Stimulated activated CD8-positive, alpha-beta memory T cell treated with anti-CD3 and anti-CD28 coated beads, Interleukin-12 subunit alpha, Interleukin-12 subunit beta, amount 100 ng/mL, for 24 hours (primary cell): ENCODE measurements at regions not wholly inside any gene's neighbourhood (a gene's known extent, or its start where the extent isn't known, plus 50 kb on each side); places are given as distances from the start of the nearest gene placed in this dataset.
"Not testable (repeated sequence)": the region's sequence is repeated elsewhere in the genome, so short reads cannot be mapped to it uniquely, and the experiment has no call there.

Source experiments
- DNase-seq: peaks from one replicate; pipeline ENCODE4 v3.0.0-alpha.2; 2020; ENCODE audit errors: extremely low read depth

GRCh38 chr5:108531367-108532128 is 149.7 kb upstream of the FBXL17 start:
- DNase-seq: no peak

- DNase-seq: no peak
Observed at GRCh38 chr5:108530706-108531105, 148.8 kb upstream of the FBXL17 start.

GRCh38 chr5:108529381-108529780 is 147.5 kb upstream of the FBXL17 start:
- DNase-seq: no peak

GRCh38 chr5:108528655-108529054 is 146.8 kb upstream of the FBXL17 start:
- no peak for DNase-seq

GRCh38 chr5:108524564-108524963 is 142.7 kb upstream of the FBXL17 start:
- no peak for DNase-seq

GRCh38 chr5:108523360-108523759 is 141.5 kb upstream of the FBXL17 start:
- DNase-seq: no peak

- no peak for DNase-seq
Observed at GRCh38 chr5:108521841-108522506, 140.1 kb upstream of the FBXL17 start.

- DNase-seq: no peak
Observed at GRCh38 chr5:108521011-108521700, 139.3 kb upstream of the FBXL17 start.

- no peak for DNase-seq
Observed at GRCh38 chr5:108516785-108517184, 134.9 kb upstream of the FBXL17 start.

- DNase-seq: no peak
Observed at GRCh38 chr5:108515517-108516105, 133.7 kb upstream of the FBXL17 start.

GRCh38 chr5:108508979-108509378 is 127.1 kb upstream of the FBXL17 start:
- DNase-seq: no peak

GRCh38 chr5:108507631-108508030 is 125.7 kb upstream of the FBXL17 start:
- DNase-seq: no peak

- DNase-seq: no peak
Observed at GRCh38 chr5:108505608-108506007, 123.7 kb upstream of the FBXL17 start.

GRCh38 chr5:108504974-108505373 is 123.1 kb upstream of the FBXL17 start:
- no peak for DNase-seq

- DNase-seq: no peak
Observed at GRCh38 chr5:108503986-108504385, 122.1 kb upstream of the FBXL17 start.

GRCh38 chr5:108495615-108496014 is 113.7 kb upstream of the FBXL17 start:
- DNase-seq: not testable (repeated sequence)

GRCh38 chr5:108487951-108488350 is 106.1 kb upstream of the FBXL17 start:
- DNase-seq: no peak

- no peak for DNase-seq
Observed at GRCh38 chr5:108484035-108484434, 102.1 kb upstream of the FBXL17 start.

- DNase-seq: no peak
Observed at GRCh38 chr5:108481355-108481931, 99.5 kb upstream of the FBXL17 start.

GRCh38 chr5:108472237-108472636 is 90.3 kb upstream of the FBXL17 start:
- no peak for DNase-seq

GRCh38 chr5:108467563-108467962 is 85.7 kb upstream of the FBXL17 start:
- DNase-seq: no peak
